Hepatocyte (in vitro differentiated cells): ENCODE measurements at regions not wholly inside any gene's neighbourhood (a gene's known extent, or its start where the extent isn't known, plus 50 kb on each side); places are given as distances from the start of the nearest gene placed in this dataset.

Experiments
- EZH2phosphoT487 ChIP-seq: fragments of 200-600 bp; sonication (generic); IDR thresholded peaks from one replicate; pipeline ENCODE4 v1.6.1; 2018; ENCODE audit warnings: antibody characterized with exemption, mild to moderate bottlenecking, low read depth, moderate library complexity; ENCODE audit not compliant: unreplicated experiment, severe bottlenecking
- TF ChIP-seq, protein P1 (sequence below): fragments of 200-600 bp; sonication (generic); IDR thresholded peaks from 2 replicates; pipeline ENCODE4 v1.5.1; 2016; ENCODE audit warnings: antibody characterized with exemption, mild to moderate bottlenecking; ENCODE audit not compliant: poor library complexity

DNA sequence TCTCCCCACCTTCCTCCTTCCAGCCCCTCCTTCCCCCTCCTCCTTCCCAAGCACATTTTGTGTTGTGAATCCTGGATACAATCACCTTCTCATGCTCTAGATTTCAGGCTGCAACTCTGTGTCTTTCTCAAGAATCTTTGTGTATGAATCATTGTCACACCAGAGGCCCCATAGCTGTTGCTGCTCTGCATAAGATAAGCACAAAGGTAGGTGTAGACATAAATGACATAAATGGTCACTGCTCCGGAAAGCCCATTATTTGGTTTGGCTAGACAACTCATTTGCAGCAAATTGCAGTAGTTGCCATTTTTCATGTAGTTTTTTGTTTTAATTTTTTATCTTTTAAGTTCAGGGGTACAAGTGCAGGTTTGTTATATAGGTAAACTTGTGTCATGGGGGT, 216.3 kb upstream of the NRP1 start:
- TF ChIP-seq, protein P1, sequence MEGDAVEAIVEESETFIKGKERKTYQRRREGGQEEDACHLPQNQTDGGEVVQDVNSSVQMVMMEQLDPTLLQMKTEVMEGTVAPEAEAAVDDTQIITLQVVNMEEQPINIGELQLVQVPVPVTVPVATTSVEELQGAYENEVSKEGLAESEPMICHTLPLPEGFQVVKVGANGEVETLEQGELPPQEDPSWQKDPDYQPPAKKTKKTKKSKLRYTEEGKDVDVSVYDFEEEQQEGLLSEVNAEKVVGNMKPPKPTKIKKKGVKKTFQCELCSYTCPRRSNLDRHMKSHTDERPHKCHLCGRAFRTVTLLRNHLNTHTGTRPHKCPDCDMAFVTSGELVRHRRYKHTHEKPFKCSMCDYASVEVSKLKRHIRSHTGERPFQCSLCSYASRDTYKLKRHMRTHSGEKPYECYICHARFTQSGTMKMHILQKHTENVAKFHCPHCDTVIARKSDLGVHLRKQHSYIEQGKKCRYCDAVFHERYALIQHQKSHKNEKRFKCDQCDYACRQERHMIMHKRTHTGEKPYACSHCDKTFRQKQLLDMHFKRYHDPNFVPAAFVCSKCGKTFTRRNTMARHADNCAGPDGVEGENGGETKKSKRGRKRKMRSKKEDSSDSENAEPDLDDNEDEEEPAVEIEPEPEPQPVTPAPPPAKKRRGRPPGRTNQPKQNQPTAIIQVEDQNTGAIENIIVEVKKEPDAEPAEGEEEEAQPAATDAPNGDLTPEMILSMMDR: no peak
- no peak for TF ChIP-seq EZH2phosphoT487
